AG04450 (cell line): ENCODE measurements at regions not wholly inside any gene's neighbourhood (a gene's known extent, or its start where the extent isn't known, plus 50 kb on each side); places are given as distances from the start of the nearest gene placed in this dataset.

ENCODE experiments used
- CTCF ChIA-PET: fragments of 300-600, 350-600 bp; formaldehyde crosslinking; extraction: SDS; loops from one replicate; lab custom pipeline; 2022; ENCODE audit warnings: antibody characterized with exemption, inconsistent platforms; lab: Charles Lee
- POLR2A ChIA-PET: fragments of 350-600 bp; formaldehyde crosslinking; extraction: SDS; loops from one replicate; lab custom pipeline; 2021; ENCODE audit warnings: antibody characterized with exemption, inconsistent platforms; lab: Yijun Ruan, JAX
- DNase-seq: peaks from one replicate; pipeline ENCODE4 v3.0.0-alpha.2; 2011; ENCODE audit warnings: low read depth, low spot score
- H3K27ac ChIP-seq: one replicate; pipeline ENCODE4 v1.5.1; 2012; ENCODE audit warnings: low read depth, low read length, control low read depth
- H3K27me3 ChIP-seq: one replicate; pipeline ENCODE4 v1.6.0; 2012; ENCODE audit warnings: low read length; ENCODE audit not compliant: control insufficient read depth, insufficient read depth
- H3K4me3 ChIP-seq: 2 replicates; pipeline ENCODE4 v1.5.1; 2011; ENCODE audit warnings: mild to moderate bottlenecking, low read depth, low read length, control low read depth
- H3K9me3 ChIP-seq: 2 replicates; pipeline ENCODE4 v1.5.1; 2012; ENCODE audit warnings: low read length; ENCODE audit not compliant: control insufficient read depth, insufficient read depth
- TF ChIP-seq, protein P1 (sequence below): IDR thresholded peaks from 2 replicates; pipeline ENCODE4 v1.5.1; 2011; ENCODE audit warnings: low read depth, low read length, control low read depth, inconsistent platforms

DNA sequence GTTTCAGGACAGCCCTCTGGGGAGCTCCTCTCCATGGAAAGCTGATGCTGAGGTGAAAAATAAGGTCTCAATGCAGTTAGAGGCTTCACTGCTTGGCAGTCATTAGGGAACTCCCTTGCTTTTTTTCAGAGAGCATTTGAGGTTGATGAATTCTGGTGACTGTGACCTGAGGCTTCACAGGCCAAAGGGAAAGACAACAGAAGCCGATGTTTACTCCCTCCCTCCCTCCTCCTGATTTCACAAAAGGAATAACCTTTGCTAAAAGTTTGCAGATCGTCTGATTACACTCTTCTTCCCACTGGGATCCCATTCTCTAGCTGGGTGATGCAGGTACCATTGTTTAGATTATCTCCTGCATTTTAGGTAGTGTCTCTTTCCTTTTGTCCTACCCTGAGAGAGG is 329.4 kb downstream of the KIF4B start:
- no peaks in the 10 kb centered on the region for H3K27me3 ChIP-seq
- TF ChIP-seq, protein P1, sequence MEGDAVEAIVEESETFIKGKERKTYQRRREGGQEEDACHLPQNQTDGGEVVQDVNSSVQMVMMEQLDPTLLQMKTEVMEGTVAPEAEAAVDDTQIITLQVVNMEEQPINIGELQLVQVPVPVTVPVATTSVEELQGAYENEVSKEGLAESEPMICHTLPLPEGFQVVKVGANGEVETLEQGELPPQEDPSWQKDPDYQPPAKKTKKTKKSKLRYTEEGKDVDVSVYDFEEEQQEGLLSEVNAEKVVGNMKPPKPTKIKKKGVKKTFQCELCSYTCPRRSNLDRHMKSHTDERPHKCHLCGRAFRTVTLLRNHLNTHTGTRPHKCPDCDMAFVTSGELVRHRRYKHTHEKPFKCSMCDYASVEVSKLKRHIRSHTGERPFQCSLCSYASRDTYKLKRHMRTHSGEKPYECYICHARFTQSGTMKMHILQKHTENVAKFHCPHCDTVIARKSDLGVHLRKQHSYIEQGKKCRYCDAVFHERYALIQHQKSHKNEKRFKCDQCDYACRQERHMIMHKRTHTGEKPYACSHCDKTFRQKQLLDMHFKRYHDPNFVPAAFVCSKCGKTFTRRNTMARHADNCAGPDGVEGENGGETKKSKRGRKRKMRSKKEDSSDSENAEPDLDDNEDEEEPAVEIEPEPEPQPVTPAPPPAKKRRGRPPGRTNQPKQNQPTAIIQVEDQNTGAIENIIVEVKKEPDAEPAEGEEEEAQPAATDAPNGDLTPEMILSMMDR = no peak
- no peak overlapping the region for H3K4me3 ChIP-seq
- DNase-seq = no peak
- H3K27ac ChIP-seq = no peak overlapping the region
- ChIA-PET POLR2A (no interaction called here), CTCF (no interaction called here)
- H3K9me3 ChIP-seq = peaks cover 8% of the 10 kb centered on the region; the same call in 1 of the 2 replicates

- no peaks in the 10 kb centered on the region for H3K27me3 ChIP-seq
- no peak for DNase-seq
- H3K9me3 ChIP-seq = peaks cover 5% of the 10 kb centered on the region; the same call in 1 of the 2 replicates
- CTCF ChIA-PET = no interaction called here
- no peak overlapping the region for H3K4me3 ChIP-seq
- TF ChIP-seq, protein P1 = no peak
- no peak overlapping the region for H3K27ac ChIP-seq
- POLR2A ChIA-PET = no interaction called here
These were observed 329.9 kb downstream of the KIF4B start for GRCh38 chr5:155343468-155343867.

DNA sequence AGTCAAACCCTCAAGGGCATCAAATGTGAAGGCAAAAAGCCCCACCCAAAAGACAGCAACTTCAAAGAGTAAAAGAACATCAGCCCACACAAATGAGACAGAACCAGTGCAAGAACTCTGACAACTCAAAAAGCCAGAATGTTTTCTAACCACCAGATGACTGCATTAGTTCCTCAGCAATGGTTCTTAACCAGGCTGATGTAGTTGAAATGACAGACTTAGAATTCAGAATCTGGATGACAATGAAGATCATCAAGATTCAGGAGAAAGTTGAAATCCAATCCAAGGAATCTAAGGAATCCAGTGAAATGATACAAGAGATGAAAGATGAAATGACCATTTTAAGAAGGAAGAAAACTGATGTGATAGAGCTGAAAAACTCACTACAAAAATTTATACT is 339.7 kb downstream of the KIF4B start:
- CTCF ChIA-PET = no interaction called here
- TF ChIP-seq, protein P1 = no peak
- DNase-seq = no peak

GRCh38 chr5:155366096-155366495 is 352.5 kb downstream of the KIF4B start:
- ChIA-PET POLR2A (no interaction called here), CTCF (no interaction called here)
- no peaks in the 10 kb centered on the region for H3K27me3 ChIP-seq
- peaks cover 4% of the 10 kb centered on the region; the same call in 1 of the 2 replicates for H3K9me3 ChIP-seq
- no peak overlapping the region for H3K4me3 ChIP-seq
- DNase-seq = no peak
- TF ChIP-seq, protein P1 = no peak
- no peak overlapping the region for H3K27ac ChIP-seq

More for the DNA sequence above, 339.7 kb downstream of the KIF4B start:
- Histone ChIP-seq H3K4me3 (no peak overlapping the region), H3K27ac (no peak overlapping the region), H3K9me3 (peaks cover 12% of the 10 kb centered on the region), H3K27me3 (no peaks in the 10 kb centered on the region)
- POLR2A ChIA-PET = no interaction called here

DNA sequence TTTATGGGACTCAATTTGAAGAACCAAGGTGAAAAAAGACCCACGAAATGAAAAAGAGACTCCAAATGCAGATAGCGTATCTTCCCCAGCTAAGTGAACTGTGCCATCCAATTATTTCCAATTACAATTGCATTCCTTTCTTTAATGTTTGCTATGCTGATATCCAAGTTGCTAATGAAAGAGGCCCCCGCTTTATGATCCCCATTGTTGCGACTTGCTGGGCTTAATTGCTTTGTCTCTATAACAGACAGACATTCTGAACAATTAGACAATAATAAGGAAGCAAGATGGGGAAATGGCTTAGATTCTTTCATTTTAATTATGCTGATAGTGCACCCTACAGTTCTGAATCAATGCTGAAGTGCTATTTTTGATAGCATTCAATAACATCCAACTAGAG is 354.3 kb downstream of the KIF4B start:
- ChIA-PET CTCF (no interaction called here), POLR2A (no interaction called here)
- TF ChIP-seq, protein P1 = no peak
- no peak overlapping the region for H3K27ac ChIP-seq
- no peaks in the 10 kb centered on the region for H3K27me3 ChIP-seq
- no peak overlapping the region for H3K4me3 ChIP-seq
- DNase-seq = no peak
- H3K9me3 ChIP-seq = peaks cover 4% of the 10 kb centered on the region; the same call in 1 of the 2 replicates
